Ishikawa (cell line): ENCODE measurements at regions not wholly inside any gene's neighbourhood (a gene's known extent, or its start where the extent isn't known, plus 50 kb on each side); places are given as distances from the start of the nearest gene placed in this dataset.

Experiments used
- CEBPB ChIP-seq: IDR thresholded peaks from 2 replicates; pipeline ENCODE4 v1.6.1; 2012
- CREB1 ChIP-seq: IDR thresholded peaks from 2 replicates; pipeline ENCODE4 v1.6.1; 2012; ENCODE audit warnings: low read depth
- EGR1 ChIP-seq: IDR thresholded peaks from 2 replicates; pipeline ENCODE4 v1.6.1; 2012
- EP300 ChIP-seq: IDR thresholded peaks from 2 replicates; pipeline ENCODE4 v1.6.1; 2012; ENCODE audit warnings: borderline replicate concordance
- FOXM1 ChIP-seq: IDR thresholded peaks from 2 replicates; pipeline ENCODE4 v1.6.1; 2012; ENCODE audit warnings: low read depth, borderline replicate concordance
- NFIC ChIP-seq: IDR thresholded peaks from 2 replicates; pipeline ENCODE4 v1.6.1; 2012
- RAD21 ChIP-seq: IDR thresholded peaks from 2 replicates; pipeline ENCODE4 v1.6.1; 2012; ENCODE audit warnings: low read depth
- TAF1 ChIP-seq: IDR thresholded peaks from 2 replicates; pipeline ENCODE4 v1.6.1; 2012; ENCODE audit warnings: low read depth, mild to moderate bottlenecking
- TCF12 ChIP-seq: IDR thresholded peaks from 2 replicates; pipeline ENCODE4 v1.6.1; 2012; ENCODE audit warnings: low read depth
- TEAD4 ChIP-seq: IDR thresholded peaks from 2 replicates; pipeline ENCODE4 v1.6.1; 2012
- YY1 ChIP-seq: IDR thresholded peaks from 2 replicates; pipeline ENCODE4 v1.6.1; 2012; ENCODE audit warnings: low read depth
- ZBTB7A ChIP-seq: IDR thresholded peaks from 2 replicates; pipeline ENCODE4 v1.6.1; 2012; ENCODE audit warnings: low read depth
- TF ChIP-seq, protein P1 (sequence below): IDR thresholded peaks from 2 replicates; pipeline ENCODE4 v1.6.1; 2012
- TF ChIP-seq, protein P2 (sequence below): IDR thresholded peaks from 2 replicates; pipeline ENCODE4 v1.6.1; 2012
- TF ChIP-seq, protein P3 (sequence below): IDR thresholded peaks from 2 replicates; pipeline ENCODE4 v1.6.1; 2012; ENCODE audit warnings: low read depth, mild to moderate bottlenecking

DNA sequence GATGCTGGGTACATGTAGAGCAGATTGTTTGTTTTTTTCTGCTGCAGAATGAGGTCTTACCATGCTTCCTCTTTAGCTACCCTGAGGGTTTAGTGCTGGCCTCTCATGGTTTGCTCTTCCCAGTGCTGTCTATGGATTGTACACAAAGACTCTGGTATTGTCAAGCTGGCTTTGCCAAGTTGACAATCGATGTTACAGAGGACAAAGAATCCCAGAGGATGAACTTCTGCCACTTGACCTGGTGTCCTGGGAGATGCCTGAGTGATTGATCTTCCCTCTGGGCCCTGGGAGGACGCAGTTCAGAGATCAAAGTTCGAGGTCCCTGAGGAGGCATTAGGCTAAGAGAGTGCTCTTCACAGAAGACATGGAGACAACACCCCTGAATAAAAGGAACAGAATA, 865.4 kb downstream of the CCSER2 start:
- TF ChIP-seq ZBTB7A (no peak), TAF1 (no peak), NFIC (no peak), FOXM1 (no peak), TEAD4 (no peak), CEBPB (no peak), RAD21 (no peak), YY1 (no peak), EP300 (no peak), EGR1 (no peak), CREB1 (no peak), TCF12 (no peak)
- TF ChIP-seq, protein P1, sequence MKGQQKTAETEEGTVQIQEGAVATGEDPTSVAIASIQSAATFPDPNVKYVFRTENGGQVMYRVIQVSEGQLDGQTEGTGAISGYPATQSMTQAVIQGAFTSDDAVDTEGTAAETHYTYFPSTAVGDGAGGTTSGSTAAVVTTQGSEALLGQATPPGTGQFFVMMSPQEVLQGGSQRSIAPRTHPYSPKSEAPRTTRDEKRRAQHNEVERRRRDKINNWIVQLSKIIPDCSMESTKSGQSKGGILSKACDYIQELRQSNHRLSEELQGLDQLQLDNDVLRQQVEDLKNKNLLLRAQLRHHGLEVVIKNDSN = no peak
- TF ChIP-seq, protein P2, sequence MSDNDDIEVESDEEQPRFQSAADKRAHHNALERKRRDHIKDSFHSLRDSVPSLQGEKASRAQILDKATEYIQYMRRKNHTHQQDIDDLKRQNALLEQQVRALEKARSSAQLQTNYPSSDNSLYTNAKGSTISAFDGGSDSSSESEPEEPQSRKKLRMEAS = no peak
- TF ChIP-seq, protein P3, sequence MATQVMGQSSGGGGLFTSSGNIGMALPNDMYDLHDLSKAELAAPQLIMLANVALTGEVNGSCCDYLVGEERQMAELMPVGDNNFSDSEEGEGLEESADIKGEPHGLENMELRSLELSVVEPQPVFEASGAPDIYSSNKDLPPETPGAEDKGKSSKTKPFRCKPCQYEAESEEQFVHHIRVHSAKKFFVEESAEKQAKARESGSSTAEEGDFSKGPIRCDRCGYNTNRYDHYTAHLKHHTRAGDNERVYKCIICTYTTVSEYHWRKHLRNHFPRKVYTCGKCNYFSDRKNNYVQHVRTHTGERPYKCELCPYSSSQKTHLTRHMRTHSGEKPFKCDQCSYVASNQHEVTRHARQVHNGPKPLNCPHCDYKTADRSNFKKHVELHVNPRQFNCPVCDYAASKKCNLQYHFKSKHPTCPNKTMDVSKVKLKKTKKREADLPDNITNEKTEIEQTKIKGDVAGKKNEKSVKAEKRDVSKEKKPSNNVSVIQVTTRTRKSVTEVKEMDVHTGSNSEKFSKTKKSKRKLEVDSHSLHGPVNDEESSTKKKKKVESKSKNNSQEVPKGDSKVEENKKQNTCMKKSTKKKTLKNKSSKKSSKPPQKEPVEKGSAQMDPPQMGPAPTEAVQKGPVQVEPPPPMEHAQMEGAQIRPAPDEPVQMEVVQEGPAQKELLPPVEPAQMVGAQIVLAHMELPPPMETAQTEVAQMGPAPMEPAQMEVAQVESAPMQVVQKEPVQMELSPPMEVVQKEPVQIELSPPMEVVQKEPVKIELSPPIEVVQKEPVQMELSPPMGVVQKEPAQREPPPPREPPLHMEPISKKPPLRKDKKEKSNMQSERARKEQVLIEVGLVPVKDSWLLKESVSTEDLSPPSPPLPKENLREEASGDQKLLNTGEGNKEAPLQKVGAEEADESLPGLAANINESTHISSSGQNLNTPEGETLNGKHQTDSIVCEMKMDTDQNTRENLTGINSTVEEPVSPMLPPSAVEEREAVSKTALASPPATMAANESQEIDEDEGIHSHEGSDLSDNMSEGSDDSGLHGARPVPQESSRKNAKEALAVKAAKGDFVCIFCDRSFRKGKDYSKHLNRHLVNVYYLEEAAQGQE = no peak

DNA sequence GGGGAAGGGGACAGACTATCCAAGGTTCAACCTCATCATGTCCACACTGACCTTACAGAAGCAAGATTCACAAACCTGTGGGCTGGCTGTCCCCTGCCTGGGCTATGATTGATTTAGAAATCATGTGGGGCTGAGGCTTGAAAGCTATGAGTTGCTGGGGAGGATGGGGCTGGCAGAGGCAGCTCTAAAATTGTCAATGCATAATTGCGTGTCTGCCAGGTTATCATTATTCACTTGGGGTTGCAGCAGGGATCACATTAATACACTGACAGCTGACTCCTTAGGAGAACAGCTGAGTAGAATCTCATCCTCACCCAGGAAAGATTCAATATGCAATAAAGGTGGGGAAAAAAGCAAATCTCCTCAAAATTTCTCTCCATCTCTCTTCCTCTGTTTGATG, 866.3 kb downstream of the CCSER2 start:
- TF ChIP-seq CEBPB = no peak
- TF ChIP-seq RAD21 = no peak
- TF ChIP-seq TAF1 = no peak
- no peak for TF ChIP-seq YY1
- TF ChIP-seq NFIC = no peak
- no peak for TF ChIP-seq CREB1
- TF ChIP-seq TCF12 = no peak
- TF ChIP-seq EGR1 = no peak
- TF ChIP-seq, protein P1 = no peak
- TF ChIP-seq FOXM1 = no peak
- TF ChIP-seq, protein P3 = no peak
- TF ChIP-seq TEAD4 = no peak
- TF ChIP-seq ZBTB7A = no peak
- TF ChIP-seq EP300 = no peak
- TF ChIP-seq, protein P2 = no peak

DNA sequence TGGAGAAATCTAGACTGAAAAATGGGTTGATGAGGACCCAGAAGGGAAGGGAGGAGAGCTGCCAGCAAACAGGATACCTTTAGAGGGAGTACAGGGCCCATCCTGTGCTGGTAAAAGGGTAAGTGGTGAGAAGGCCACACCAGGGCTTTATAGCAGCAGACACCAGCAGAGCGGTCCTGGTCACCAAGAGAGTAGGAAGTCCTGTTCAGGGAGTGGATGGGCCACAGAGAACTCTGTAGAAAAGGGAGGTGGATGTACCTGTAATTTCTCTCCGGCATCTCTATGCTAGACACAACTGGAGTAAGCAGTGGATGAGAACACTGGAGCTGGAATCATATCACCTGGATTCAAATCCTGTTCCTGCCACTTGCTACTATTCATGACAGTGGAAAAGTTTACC, 867.2 kb downstream of the CCSER2 start:
- TF ChIP-seq CEBPB = no peak
- TF ChIP-seq TEAD4 = no peak
- no peak for TF ChIP-seq ZBTB7A
- no peak for TF ChIP-seq EGR1
- no peak for TF ChIP-seq TAF1
- TF ChIP-seq, protein P3 = no peak
- TF ChIP-seq YY1 = no peak
- no peak for TF ChIP-seq CREB1
- no peak for TF ChIP-seq EP300
- no peak for TF ChIP-seq FOXM1
- TF ChIP-seq RAD21 = no peak
- TF ChIP-seq NFIC = no peak
- TF ChIP-seq, protein P2 = no peak
- TF ChIP-seq, protein P1 = no peak
- TF ChIP-seq TCF12 = no peak
